HEK293 (cell line): ENCODE measurements at regions not wholly inside any gene's neighbourhood (a gene's known extent, or its start where the extent isn't known, plus 50 kb on each side); places are given as distances from the start of the nearest gene placed in this dataset.

Experiments used
- ATF2 ChIP-seq: fragments of 450-650 bp; formaldehyde crosslinking; IDR thresholded peaks from 2 replicates; pipeline ENCODE4 v1.5.1; 2016; ENCODE audit warnings: missing biosample characterization, missing genetic modification characterization, low read depth
- CTCF ChIP-seq: fragments of 450-650 bp; formaldehyde crosslinking; IDR thresholded peaks from 2 replicates; pipeline ENCODE4 v1.5.1; 2016; ENCODE audit warnings: missing biosample characterization, missing genetic modification characterization
- HOXD13 ChIP-seq: sonication (generic); formaldehyde crosslinking; IDR thresholded peaks from 2 replicates; pipeline ENCODE4 v1.8.0; 2022; ENCODE audit warnings: missing genetic modification reagents, borderline replicate concordance
- KLF16 ChIP-seq: fragments of 450-650 bp; formaldehyde crosslinking; IDR thresholded peaks from 2 replicates; pipeline ENCODE4 v1.5.1; 2017; ENCODE audit warnings: missing biosample characterization, missing genetic modification characterization
- PBX3 ChIP-seq: sonication (generic); formaldehyde crosslinking; IDR thresholded peaks from 2 replicates; pipeline ENCODE4 v1.8.1; 2022; ENCODE audit warnings: mild to moderate bottlenecking, moderate library complexity, missing genetic modification reagents
- PRDM10 ChIP-seq: fragments of 450-650 bp; formaldehyde crosslinking; IDR thresholded peaks from 2 replicates; pipeline ENCODE4 v1.5.1; 2016; ENCODE audit warnings: missing biosample characterization, missing genetic modification characterization
- REST ChIP-seq: fragments of 450-650 bp; formaldehyde crosslinking; IDR thresholded peaks from 2 replicates; pipeline ENCODE4 v1.5.1; 2016; ENCODE audit warnings: missing biosample characterization, missing genetic modification characterization
- TCF7L2 ChIP-seq: IDR thresholded peaks from 2 replicates; pipeline ENCODE4 v1.6.1; 2011; ENCODE audit warnings: low read depth, mild to moderate bottlenecking, inconsistent platforms, low read length, moderate library complexity, borderline replicate concordance
- ZBTB6 ChIP-seq: fragments of 450-650 bp; formaldehyde crosslinking; IDR thresholded peaks from 2 replicates; pipeline ENCODE4 v1.5.1; 2017; ENCODE audit warnings: missing biosample characterization, missing genetic modification characterization
- ZBTB7A ChIP-seq: fragments of 450-650 bp; formaldehyde crosslinking; IDR thresholded peaks from 2 replicates; pipeline ENCODE4 v1.5.1; 2016; ENCODE audit warnings: low read depth, missing biosample characterization, missing genetic modification characterization
- ZNF24 ChIP-seq: fragments of 450-650 bp; formaldehyde crosslinking; IDR thresholded peaks from 2 replicates; pipeline ENCODE4 v1.5.1; 2016; ENCODE audit warnings: missing biosample characterization, missing genetic modification characterization
- ZNF280D ChIP-seq: fragments of 450-650 bp; formaldehyde crosslinking; IDR thresholded peaks from 2 replicates; pipeline ENCODE4 v1.5.1; 2016; ENCODE audit warnings: missing biosample characterization, missing genetic modification characterization

GRCh38 chr2:59903994-59904544 lies 649.4 kb downstream of the BCL11A start:
- TF ChIP-seq CTCF (tag by site-specific recombination) (no peak), ZNF280D (no peak), ZBTB7A (no peak), ATF2 (tag by site-specific recombination) (no peak), PRDM10 (tag by site-specific recombination) (no peak), HOXD13 (no peak), PBX3 (CRISPR knock-in tag) (no peak), ZNF24 (no peak), REST (tag by site-specific recombination) (no peak), TCF7L2 (no peak), ZBTB6 (tag by site-specific recombination) (no peak), KLF16 (no peak)
